ENCODE measurements at regions not wholly inside any gene's neighbourhood (a gene's known extent, or its start where the extent isn't known, plus 50 kb on each side); places are given as distances from the start of the nearest gene placed in this dataset.

DNA sequence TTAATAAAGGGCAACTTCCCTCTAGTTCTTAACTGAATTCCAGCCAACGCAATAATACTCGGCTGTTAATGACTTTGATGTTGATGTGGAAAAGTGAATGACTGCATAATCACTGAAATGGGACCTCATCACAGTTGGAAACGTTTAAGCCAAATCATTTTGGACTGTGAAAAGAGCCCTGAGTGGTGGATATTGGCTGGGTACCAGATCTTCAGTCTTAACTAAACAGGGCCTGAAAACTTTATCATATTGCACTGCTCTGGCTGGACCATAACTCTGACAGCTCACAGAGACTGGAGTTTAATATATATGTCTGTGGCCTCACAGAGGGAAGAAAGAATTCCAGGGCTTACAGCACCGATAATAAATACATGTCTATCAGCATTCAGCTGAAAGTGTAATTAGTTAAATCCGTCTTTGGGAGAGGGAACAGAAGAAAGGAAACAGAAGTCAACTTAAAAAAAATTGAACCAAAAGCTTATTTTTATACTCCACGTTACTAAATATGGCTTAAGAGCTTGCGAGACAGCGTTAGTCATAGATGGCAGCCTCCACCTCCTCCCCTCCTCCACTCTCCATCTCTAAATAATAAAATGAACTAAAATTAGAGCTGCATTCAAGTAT, 222.3 kb upstream of the CDIN1 start:
- in situ Hi-C loops (cut with MboI; ENCODE audit: low sequenced_read_pairs) = no loop called here

More for the DNA sequence above, 222.3 kb upstream of the CDIN1 start:
- Histone ChIP-seq H3K23ac (ENCODE audit: low read depth, low read length) (peak overlapping the region; percentile 92), H3K4me2 (ENCODE audit: low read depth, low read length) (peak overlapping the region; percentile 74; the same call in 1 of the 2 replicates), H3K27me3 (ENCODE audit: control insufficient read depth, insufficient read depth, low read length) (no peaks in the 10 kb centered on the region), H3K14ac (replicated peaks; ENCODE audit: low read depth, low read length) (peak overlapping the region; percentile 94), H4K5ac (ENCODE audit: low read depth, low read length) (peak overlapping the region; percentile 78; the same call in 1 of the 2 replicates), H2BK15ac (ENCODE audit: low read depth, low read length) (peak overlapping the region; percentile 89), H2BK5ac (ENCODE audit: low read depth, low read length, poor library complexity, severe bottlenecking) (peak overlapping the region; percentile 99), H3K27ac (ENCODE audit: insufficient read depth, low read length) (peak overlapping the region; percentile 13), H2AFZ (replicated peaks; ENCODE audit: low read length, poor library complexity) (no peak overlapping the region), H3K4me3 (ENCODE audit: insufficient read depth, low read depth, low read length) (no peak overlapping the region), H3K4me1 (ENCODE audit: control insufficient read depth, insufficient read depth, low read length) (peaks cover 12% of the 10 kb centered on the region), H3K9me1 (ENCODE audit: insufficient read depth, low read length) (peaks cover 6% of the 10 kb centered on the region; the same call in 1 of the 2 replicates), H3K18ac (ENCODE audit: low read depth, low read length) (peak overlapping the region; percentile 87; the same call in 1 of the 2 replicates), H2BK120ac (ENCODE audit: low read depth, low read length) (peak overlapping the region; percentile 98), H4K20me1 (ENCODE audit: insufficient read depth, low read length) (no peaks in the 10 kb centered on the region), H3K9ac (ENCODE audit: low read depth, low read length) (peak overlapping the region; percentile 37; the same call in 1 of the 2 replicates), H3K4ac (ENCODE audit: low read depth, low read length) (peak overlapping the region; percentile 97), H2AK9ac (replicated peaks; ENCODE audit: low read depth, low read length, poor library complexity) (peak overlapping the region; percentile 20), H3K36me3 (ENCODE audit: control insufficient read depth, insufficient read depth, low read length) (no peaks in the 10 kb centered on the region), H4K91ac (ENCODE audit: insufficient read depth, low read depth, low read length) (peak overlapping the region; percentile 96), H3K9me3 (ENCODE audit: control insufficient read depth, insufficient read depth, low read length) (no peaks in the 10 kb centered on the region), H2BK20ac (ENCODE audit: low read depth, low read length) (peak overlapping the region; percentile 97), H2AK5ac (ENCODE audit: low read depth, low read length) (0 out of 2 replicates have a peak overlapping the region, but pooled peaks have one; percentile 52), H4K8ac (ENCODE audit: low read depth in 2 of 2, low read length in 2 of 2) (peak overlapping the region; percentile 75 to 98), H3K79me1 (ENCODE audit: low read depth in 1 of 2, low read length in 2 of 2) (no peaks in the 10 kb centered on the region; a peak in 1 of 4 replicates), H3K56ac (ENCODE audit: extremely low read depth, insufficient read depth, low read length) (peak overlapping the region; percentile 89)
- CTCF ChIA-PET = interaction anchor here (0.6 kb wide), 1 partner anchor 403 kb away, joined by 4 read pairs; no protein-coding TSS in a partner anchor
- intact Hi-C loops (cut with micrococcal nuclease) (no loop called here), dilution Hi-C loops (cut with HindIII; ENCODE audit: low sequenced_read_pairs, unreplicated experiment) (no loop called here)
- WGBS, 2 experiments (ENCODE audit: extremely low coverage in 2 of 2, insufficient read length in 1 of 2) = 0% methylated on average over 1 of the region's 8 CpGs; no CpG with 5 or more reads in 1 of the 2 experiments
- no TSS peak for BruUV-seq (replicated peaks)
- TF ChIP-seq MAZ (IDR thresholded peaks at IDR 0.05; ENCODE audit: borderline replicate concordance, low read depth, low read length) (no peak), MXI1 (IDR thresholded peaks at IDR 0.05; ENCODE audit: borderline replicate concordance, low read depth, low read length) (no peak), FOS (IDR thresholded peaks at IDR 0.05; ENCODE audit: low read depth, low read length) (peak; percentile 46; the same call in 1 of the 2 replicates), MAFK (IDR thresholded peaks at IDR 0.05; ENCODE audit: low read depth, low read length) (no peak), RFX5 (IDR thresholded peaks at IDR 0.05; ENCODE audit: low read depth, low read length) (no peak), CEBPB (IDR thresholded peaks at IDR 0.05; ENCODE audit: low read depth, low read length) (peak; percentile 54; the same call in 1 of the 2 replicates), POLR2A (IDR thresholded peaks at IDR 0.05; ENCODE audit: low read depth, low read length) (no peak), NFE2L2 (IDR thresholded peaks at IDR 0.05; ENCODE audit: low read depth, low read length) (no peak), SMC3 (IDR thresholded peaks at IDR 0.05; ENCODE audit: low read depth, low read length) (no peak), BHLHE40 (IDR thresholded peaks at IDR 0.05; ENCODE audit: low read depth, low read length) (no peak)
- TF ChIP-seq, protein P1, sequence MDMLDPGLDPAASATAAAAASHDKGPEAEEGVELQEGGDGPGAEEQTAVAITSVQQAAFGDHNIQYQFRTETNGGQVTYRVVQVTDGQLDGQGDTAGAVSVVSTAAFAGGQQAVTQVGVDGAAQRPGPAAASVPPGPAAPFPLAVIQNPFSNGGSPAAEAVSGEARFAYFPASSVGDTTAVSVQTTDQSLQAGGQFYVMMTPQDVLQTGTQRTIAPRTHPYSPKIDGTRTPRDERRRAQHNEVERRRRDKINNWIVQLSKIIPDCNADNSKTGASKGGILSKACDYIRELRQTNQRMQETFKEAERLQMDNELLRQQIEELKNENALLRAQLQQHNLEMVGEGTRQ (IDR thresholded peaks at IDR 0.05; ENCODE audit: low read depth, low read length) = no peak
- TF ChIP-seq, protein P2, sequence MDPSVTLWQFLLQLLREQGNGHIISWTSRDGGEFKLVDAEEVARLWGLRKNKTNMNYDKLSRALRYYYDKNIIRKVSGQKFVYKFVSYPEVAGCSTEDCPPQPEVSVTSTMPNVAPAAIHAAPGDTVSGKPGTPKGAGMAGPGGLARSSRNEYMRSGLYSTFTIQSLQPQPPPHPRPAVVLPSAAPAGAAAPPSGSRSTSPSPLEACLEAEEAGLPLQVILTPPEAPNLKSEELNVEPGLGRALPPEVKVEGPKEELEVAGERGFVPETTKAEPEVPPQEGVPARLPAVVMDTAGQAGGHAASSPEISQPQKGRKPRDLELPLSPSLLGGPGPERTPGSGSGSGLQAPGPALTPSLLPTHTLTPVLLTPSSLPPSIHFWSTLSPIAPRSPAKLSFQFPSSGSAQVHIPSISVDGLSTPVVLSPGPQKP (IDR thresholded peaks at IDR 0.05; ENCODE audit: borderline replicate concordance, low read depth, low read length) = no peak
- TF ChIP-seq, protein P3, sequence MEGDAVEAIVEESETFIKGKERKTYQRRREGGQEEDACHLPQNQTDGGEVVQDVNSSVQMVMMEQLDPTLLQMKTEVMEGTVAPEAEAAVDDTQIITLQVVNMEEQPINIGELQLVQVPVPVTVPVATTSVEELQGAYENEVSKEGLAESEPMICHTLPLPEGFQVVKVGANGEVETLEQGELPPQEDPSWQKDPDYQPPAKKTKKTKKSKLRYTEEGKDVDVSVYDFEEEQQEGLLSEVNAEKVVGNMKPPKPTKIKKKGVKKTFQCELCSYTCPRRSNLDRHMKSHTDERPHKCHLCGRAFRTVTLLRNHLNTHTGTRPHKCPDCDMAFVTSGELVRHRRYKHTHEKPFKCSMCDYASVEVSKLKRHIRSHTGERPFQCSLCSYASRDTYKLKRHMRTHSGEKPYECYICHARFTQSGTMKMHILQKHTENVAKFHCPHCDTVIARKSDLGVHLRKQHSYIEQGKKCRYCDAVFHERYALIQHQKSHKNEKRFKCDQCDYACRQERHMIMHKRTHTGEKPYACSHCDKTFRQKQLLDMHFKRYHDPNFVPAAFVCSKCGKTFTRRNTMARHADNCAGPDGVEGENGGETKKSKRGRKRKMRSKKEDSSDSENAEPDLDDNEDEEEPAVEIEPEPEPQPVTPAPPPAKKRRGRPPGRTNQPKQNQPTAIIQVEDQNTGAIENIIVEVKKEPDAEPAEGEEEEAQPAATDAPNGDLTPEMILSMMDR (conservative IDR thresholded peaks at IDR 0.05; ENCODE audit: low read depth, low read length) = no peak
- ATAC-seq (ENCODE audit: low read depth) = peak; percentile 64
- POLR2A ChIA-PET (ENCODE audit: unreplicated experiment) = no interaction called here
- peak; percentile 82 for DNase-seq

Measured in IMR-90 (cell line).